Kidney epithelial cell (primary cell): ENCODE measurements at regions not wholly inside any gene's neighbourhood (a gene's known extent, or its start where the extent isn't known, plus 50 kb on each side); places are given as distances from the start of the nearest gene placed in this dataset.

ENCODE experiments used
- DNase-seq: peaks from one replicate; pipeline ENCODE4 v3.0.0-alpha.2; 2010; ENCODE audit warnings: low read depth
- H3K27me3 ChIP-seq: 2 replicates; pipeline ENCODE4 v1.6.0; 2011; ENCODE audit warnings: low read length; ENCODE audit not compliant: control insufficient read depth, insufficient read depth
- H3K36me3 ChIP-seq: 2 replicates; pipeline ENCODE4 v1.5.1; 2011; ENCODE audit warnings: low read length; ENCODE audit not compliant: control insufficient read depth, insufficient read depth
- H3K4me3 ChIP-seq: 2 replicates; pipeline ENCODE4 v1.5.1; 2011; ENCODE audit warnings: low read depth, mild to moderate bottlenecking, control low read depth, low read length
- TF ChIP-seq, protein P1 (sequence below): IDR thresholded peaks from 2 replicates; pipeline ENCODE4 v1.5.1; 2011; ENCODE audit warnings: mild to moderate bottlenecking, moderate library complexity, low read length, control low read depth, inconsistent platforms; ENCODE audit not compliant: insufficient read depth, poor library complexity, severe bottlenecking

DNA sequence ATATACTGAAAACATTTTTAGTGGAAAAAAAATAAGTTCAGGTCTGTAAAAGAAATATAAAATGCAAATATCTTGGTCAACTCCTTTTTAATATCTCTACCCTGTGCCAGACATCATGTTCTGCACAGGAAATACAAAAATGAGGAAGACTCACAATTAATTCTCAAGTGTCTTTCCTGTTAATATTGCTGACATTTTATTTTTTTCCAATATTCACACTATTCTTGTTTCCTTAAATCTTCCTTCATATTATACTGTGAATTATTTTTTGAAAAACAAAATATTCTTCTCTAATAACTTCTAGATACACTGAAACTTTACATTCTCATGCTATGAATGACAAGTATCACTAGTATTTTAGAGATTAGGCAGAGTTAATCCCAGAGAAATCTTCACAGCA lies 334.7 kb upstream of the FTMT start:
- TF ChIP-seq, protein P1, sequence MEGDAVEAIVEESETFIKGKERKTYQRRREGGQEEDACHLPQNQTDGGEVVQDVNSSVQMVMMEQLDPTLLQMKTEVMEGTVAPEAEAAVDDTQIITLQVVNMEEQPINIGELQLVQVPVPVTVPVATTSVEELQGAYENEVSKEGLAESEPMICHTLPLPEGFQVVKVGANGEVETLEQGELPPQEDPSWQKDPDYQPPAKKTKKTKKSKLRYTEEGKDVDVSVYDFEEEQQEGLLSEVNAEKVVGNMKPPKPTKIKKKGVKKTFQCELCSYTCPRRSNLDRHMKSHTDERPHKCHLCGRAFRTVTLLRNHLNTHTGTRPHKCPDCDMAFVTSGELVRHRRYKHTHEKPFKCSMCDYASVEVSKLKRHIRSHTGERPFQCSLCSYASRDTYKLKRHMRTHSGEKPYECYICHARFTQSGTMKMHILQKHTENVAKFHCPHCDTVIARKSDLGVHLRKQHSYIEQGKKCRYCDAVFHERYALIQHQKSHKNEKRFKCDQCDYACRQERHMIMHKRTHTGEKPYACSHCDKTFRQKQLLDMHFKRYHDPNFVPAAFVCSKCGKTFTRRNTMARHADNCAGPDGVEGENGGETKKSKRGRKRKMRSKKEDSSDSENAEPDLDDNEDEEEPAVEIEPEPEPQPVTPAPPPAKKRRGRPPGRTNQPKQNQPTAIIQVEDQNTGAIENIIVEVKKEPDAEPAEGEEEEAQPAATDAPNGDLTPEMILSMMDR: no peak
- DNase-seq: no peak
- Histone ChIP-seq H3K36me3 (no peaks in the 10 kb centered on the region), H3K4me3 (no peak overlapping the region), H3K27me3 (no peaks in the 10 kb centered on the region)

DNA sequence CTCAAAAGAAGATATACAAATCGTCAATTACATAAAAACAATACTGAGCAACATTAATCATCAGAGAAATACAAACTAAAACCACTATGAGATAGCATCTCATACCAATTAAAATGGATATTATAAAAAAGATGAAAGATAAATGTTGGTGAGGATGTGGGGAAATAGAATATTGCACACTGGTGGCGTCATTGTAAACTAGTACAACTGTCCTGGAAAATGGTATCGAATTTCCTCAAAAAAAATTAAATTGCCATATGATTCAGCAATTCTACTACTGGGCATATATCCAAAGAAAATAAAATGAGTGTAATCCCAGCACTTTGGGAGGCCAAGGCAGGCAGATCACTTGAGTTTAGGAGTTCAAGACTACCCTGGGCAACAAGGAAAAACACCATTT lies 326.0 kb upstream of the FTMT start:
- DNase-seq: no peak
- no peak overlapping the region for H3K4me3 ChIP-seq
- H3K27me3 ChIP-seq: no peaks in the 10 kb centered on the region
- TF ChIP-seq, protein P1: no peak
- no peaks in the 10 kb centered on the region for H3K36me3 ChIP-seq

DNA sequence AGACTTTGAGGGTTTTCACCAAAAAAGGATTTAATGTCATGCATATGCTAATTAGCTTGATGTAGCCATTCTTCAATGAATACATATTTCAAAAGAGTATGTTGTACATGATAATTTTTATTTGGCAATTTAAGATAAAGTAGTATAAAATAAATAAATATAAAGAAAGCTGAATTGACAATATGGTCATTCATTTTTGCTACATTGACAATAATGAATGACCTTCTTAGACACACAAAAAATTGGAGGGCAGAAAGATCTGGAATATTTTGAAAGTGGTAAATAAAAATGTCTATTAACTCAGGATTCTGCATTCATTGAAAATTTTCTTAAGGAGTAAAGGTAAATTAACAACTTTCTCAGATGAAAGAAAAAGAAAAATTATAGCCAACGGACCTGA lies 324.8 kb upstream of the FTMT start:
- Histone ChIP-seq H3K27me3 (no peaks in the 10 kb centered on the region), H3K4me3 (no peak overlapping the region), H3K36me3 (no peaks in the 10 kb centered on the region)
- TF ChIP-seq, protein P1: no peak
- DNase-seq: no peak

DNA sequence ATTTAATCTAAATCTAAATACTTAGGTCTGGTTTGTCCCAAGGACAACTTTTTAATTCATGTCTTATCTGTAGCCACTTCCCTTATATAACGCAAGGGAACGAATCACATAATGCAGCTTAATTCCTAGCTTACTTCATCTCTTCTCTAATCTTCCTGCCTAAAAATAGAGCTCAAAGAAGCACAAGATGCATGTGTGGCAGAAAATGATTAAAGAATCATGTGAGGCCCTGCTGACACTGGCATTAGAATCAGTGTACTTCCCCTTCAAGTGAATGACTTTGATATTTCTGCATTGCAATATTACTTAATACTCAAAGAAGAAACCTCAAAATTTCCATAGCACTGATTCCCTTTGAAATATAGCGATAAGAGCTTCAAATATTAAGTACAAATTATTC lies 317.9 kb upstream of the FTMT start:
- TF ChIP-seq, protein P1: no peak
- Histone ChIP-seq H3K4me3 (no peak overlapping the region), H3K36me3 (no peaks in the 10 kb centered on the region), H3K27me3 (no peaks in the 10 kb centered on the region)
- no peak for DNase-seq

DNA sequence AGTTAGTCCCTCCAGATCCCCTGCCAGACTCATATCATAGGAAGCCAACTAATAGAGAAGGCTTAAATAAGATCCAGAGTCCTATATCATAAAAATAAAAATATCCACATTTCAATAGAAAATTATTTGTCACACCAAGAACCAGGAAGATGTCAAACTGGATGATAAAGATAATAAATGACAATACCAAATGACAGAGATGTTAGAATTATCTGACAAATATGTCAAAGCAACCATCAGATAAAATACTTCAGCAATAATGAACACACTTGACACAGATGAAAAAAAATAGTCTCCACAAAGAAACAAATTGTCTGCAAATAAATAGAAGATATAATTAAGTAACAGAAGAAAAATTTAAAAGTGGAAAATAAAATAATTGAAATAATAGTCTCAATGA lies 300.7 kb upstream of the FTMT start:
- Histone ChIP-seq H3K4me3 (no peak overlapping the region), H3K36me3 (no peaks in the 10 kb centered on the region), H3K27me3 (no peaks in the 10 kb centered on the region)
- no peak for DNase-seq
- TF ChIP-seq, protein P1: no peak

DNA sequence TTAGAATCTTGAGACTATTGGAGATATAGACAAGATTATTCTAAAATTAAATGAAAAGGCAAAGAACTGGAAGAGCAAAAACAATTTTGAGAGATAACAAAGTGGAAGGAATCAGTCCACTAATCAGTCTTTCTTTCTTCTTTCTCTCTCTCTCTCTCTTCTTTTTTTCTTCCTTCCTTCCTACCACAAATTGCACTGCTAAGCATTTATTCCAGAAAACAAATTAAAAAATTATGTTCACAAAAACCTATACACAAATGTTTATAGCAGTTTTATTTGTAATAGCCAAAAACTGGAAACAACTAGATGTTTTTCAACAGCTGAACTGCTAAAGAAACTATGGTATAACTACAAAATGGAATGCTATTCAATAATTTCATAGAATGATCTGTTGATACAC lies 291.9 kb upstream of the FTMT start:
- Histone ChIP-seq H3K36me3 (no peaks in the 10 kb centered on the region), H3K27me3 (no peaks in the 10 kb centered on the region), H3K4me3 (no peak overlapping the region)
- TF ChIP-seq, protein P1: no peak
- no peak for DNase-seq
